ENCODE measurements at regions not wholly inside any gene's neighbourhood (a gene's known extent, or its start where the extent isn't known, plus 50 kb on each side); places are given as distances from the start of the nearest gene placed in this dataset.

- no peak overlapping the region for H2BK15ac ChIP-seq (ENCODE audit: low read depth, low read length)
- no peak overlapping the region for H4K91ac ChIP-seq (ENCODE audit: insufficient read length, low read depth, low read length)
- no peak overlapping the region for H3K56ac ChIP-seq (ENCODE audit: insufficient read length, low read depth, low read length)
- no peak overlapping the region for H2BK5ac ChIP-seq (ENCODE audit: insufficient read length, low read length)
- H3K27ac Mint-ChIP-seq: no peak overlapping the region
- H3K9me3 ChIP-seq (ENCODE audit: control insufficient read depth, low read depth, low read length): no peaks in the 10 kb centered on the region
- H3K27me3 ChIP-seq (ENCODE audit: insufficient read depth, low read length): no peaks in the 10 kb centered on the region
- TF ChIP-seq CTCF (conservative IDR thresholded peaks at IDR 0.05): no peak
- no peaks in the 10 kb centered on the region; a peak in 1 of 5 replicates for H3K9me3 Mint-ChIP-seq
- no peak overlapping the region for H3T11ph ChIP-seq (ENCODE audit: low read length)
- H2AFZ ChIP-seq (ENCODE audit: low read length): no peak overlapping the region
- H3K4ac ChIP-seq (ENCODE audit: low read depth, low read length): no peak overlapping the region
- H3K27me3 Mint-ChIP-seq (ENCODE audit: low read depth): peaks cover 40% of the 10 kb centered on the region
- no peak for DNase-seq
- no peak overlapping the region for H3K18ac ChIP-seq (ENCODE audit: insufficient read length, low read depth, low read length)
- no peak overlapping the region for H4K5ac ChIP-seq (ENCODE audit: insufficient read length, low read depth, low read length)
- no peak overlapping the region for H3K4me2 ChIP-seq (ENCODE audit: insufficient read depth, insufficient read length, low read length)
- WGBS (ENCODE audit: extremely low coverage, insufficient read length, low lambda C conversion rate): no CpG with 5 or more reads among the region's 3 CpGs
- no peak overlapping the region for H3K23ac ChIP-seq (ENCODE audit: insufficient read length, low read depth, low read length)
- peaks cover 10% of the 10 kb centered on the region for H3K23me2 ChIP-seq (ENCODE audit: insufficient read length, low read depth, low read length, poor library complexity, severe bottlenecking)
- no peak overlapping the region for H2AK5ac ChIP-seq (ENCODE audit: insufficient read length, low read length)
- peaks cover 54 to 62% of the 10 kb centered on the region in 2 experiments for H3K4me1 Mint-ChIP-seq
- H3K36me3 Mint-ChIP-seq (ENCODE audit: insufficient read depth in 1 of 3, low read depth in 3 of 3): no peaks in the 10 kb centered on the region; a peak in 1 of 7 replicates
- no peak overlapping the region for H3K14ac ChIP-seq (ENCODE audit: insufficient read depth, low read length)
- no peak overlapping the region for H3K27ac ChIP-seq (ENCODE audit: insufficient read length, low read depth, low read length)
- H3K4me3 Mint-ChIP-seq: no peak overlapping the region
- H2BK12ac ChIP-seq (ENCODE audit: insufficient read length, low read depth, low read length): no peak overlapping the region
- H4K8ac ChIP-seq (replicated peaks; ENCODE audit: insufficient read length, low read depth, low read length): no peak overlapping the region
- no peak overlapping the region for H2BK120ac ChIP-seq (ENCODE audit: low read depth, low read length, poor library complexity, severe bottlenecking)
- no peak overlapping the region for H3K9ac ChIP-seq (ENCODE audit: extremely low read depth, insufficient read length, low read length)
- no peaks in the 10 kb centered on the region for H3K79me1 ChIP-seq (ENCODE audit: insufficient read depth, low read depth, low read length, poor library complexity, severe bottlenecking)
- no peaks in the 10 kb centered on the region for H4K20me1 ChIP-seq (ENCODE audit: control insufficient read depth, insufficient read depth, insufficient read length)
- no peak overlapping the region for H2BK20ac ChIP-seq (ENCODE audit: low read depth, low read length, poor library complexity, severe bottlenecking)
- H3K79me2 ChIP-seq (ENCODE audit: insufficient read depth, low read length): no peaks in the 10 kb centered on the region
- H3K4me1 ChIP-seq (ENCODE audit: insufficient read depth, low read length): peaks cover 3% of the 10 kb centered on the region; the same call in 1 of the 2 replicates
These were observed 53.8 kb upstream of the PSD2 start for GRCh38 chr5:139741823-139742172.
